Liver (tissue), 7 donors: ENCODE measurements at regions not wholly inside any gene's neighbourhood (a gene's known extent, or its start where the extent isn't known, plus 50 kb on each side); places are given as distances from the start of the nearest gene placed in this dataset.

Experiments used
- DNase-seq: peaks from one replicate; pipeline ENCODE4 v3.0.0-alpha.2; 2017; ENCODE audit warnings: low spot score
- H3K27ac ChIP-seq, 2 donors: one replicate each; pipeline ENCODE4 v1.7.0; 2013; ENCODE audit warnings: inconsistent platforms in 2 of 2, low read length in 2 of 2, control low read depth in 1 of 2, low read depth in 1 of 2, mild to moderate bottlenecking in 1 of 2
- H3K27me3 ChIP-seq, 4 donors: one replicate each; pipeline versions ENCODE4 v1.6.1 to v1.7.0; 2013; ENCODE audit warnings: low read length in 3 of 4, inconsistent platforms in 1 of 4, mild to moderate bottlenecking in 1 of 4, moderate library complexity in 1 of 4; ENCODE audit not compliant: control insufficient read depth in 4 of 4, insufficient read depth in 4 of 4
- H3K36me3 ChIP-seq, 4 donors: one replicate each; pipeline versions ENCODE4 v1.6.1 to v1.7.0; 2013; ENCODE audit warnings: low read length in 3 of 4, mild to moderate bottlenecking in 3 of 4, low read depth in 1 of 4, moderate library complexity in 1 of 4; ENCODE audit not compliant: control insufficient read depth in 4 of 4, insufficient read depth in 3 of 4
- H3K4me1 ChIP-seq, 4 donors: one replicate each; pipeline versions ENCODE4 v1.6.1 to v1.7.0; 2013; ENCODE audit warnings: low read length in 3 of 4, mild to moderate bottlenecking in 3 of 4, moderate library complexity in 1 of 4; ENCODE audit not compliant: control insufficient read depth in 4 of 4, insufficient read depth in 4 of 4
- H3K4me3 ChIP-seq, 3 donors: one replicate each; pipeline versions ENCODE4 v1.6.1 to v1.7.0; 2013; ENCODE audit warnings: low read length in 3 of 3, control low read depth in 1 of 3, low read depth in 1 of 3, mild to moderate bottlenecking in 1 of 3
- H3K9ac ChIP-seq, 2 donors: one replicate each; pipeline ENCODE4 v1.7.0; 2013; ENCODE audit warnings: low read length in 2 of 2, mild to moderate bottlenecking in 2 of 2, moderate library complexity in 2 of 2, control low read depth in 1 of 2, low read depth in 1 of 2
- H3K9me3 ChIP-seq, 4 donors: one replicate each; pipeline versions ENCODE4 v1.6.1 to v1.7.0; 2013; ENCODE audit warnings: low read length in 3 of 4; ENCODE audit not compliant: control insufficient read depth in 4 of 4
- ATF3 ChIP-seq: IDR thresholded peaks from 2 replicates; pipeline ENCODE4 v1.6.1; 2016; ENCODE audit warnings: antibody characterized with exemption
- FOXA2 ChIP-seq: IDR thresholded peaks from 2 replicates; pipeline ENCODE4 v1.6.1; 2016; ENCODE audit warnings: antibody characterized with exemption
- GABPA ChIP-seq, 2 donors: IDR thresholded peaks in 1 of 2; conservative IDR thresholded peaks in 1 of 2; 2 replicates each; pipeline ENCODE4 v1.6.1; 2016; ENCODE audit warnings: antibody characterized with exemption in 2 of 2, mild to moderate bottlenecking in 1 of 2, moderate library complexity in 1 of 2
- HNF4A ChIP-seq, 2 donors: conservative IDR thresholded peaks; 2 replicates each; pipeline ENCODE4 v1.6.1; 2016; ENCODE audit warnings: antibody characterized with exemption in 2 of 2, mild to moderate bottlenecking in 2 of 2
- HNF4G ChIP-seq: IDR thresholded peaks from 2 replicates; pipeline ENCODE4 v1.6.1; 2016; ENCODE audit warnings: antibody characterized with exemption
- JUND ChIP-seq, 2 donors: IDR thresholded peaks; 2 replicates each; pipeline ENCODE4 v1.6.1; 2016; ENCODE audit warnings: antibody characterized with exemption in 2 of 2
- MAX ChIP-seq: IDR thresholded peaks from 2 replicates; pipeline ENCODE4 v1.6.1; 2016; ENCODE audit warnings: antibody characterized with exemption
- NR2F2 ChIP-seq: IDR thresholded peaks from 2 replicates; pipeline ENCODE4 v1.6.1; 2016; ENCODE audit warnings: antibody characterized with exemption
- RAD21 ChIP-seq, 2 donors: IDR thresholded peaks; 2 replicates each; pipeline ENCODE4 v1.6.1; 2016; ENCODE audit warnings: antibody characterized with exemption in 2 of 2, mild to moderate bottlenecking in 2 of 2
- REST ChIP-seq: IDR thresholded peaks from 2 replicates; pipeline ENCODE4 v1.6.1; 2016; ENCODE audit warnings: antibody characterized with exemption, mild to moderate bottlenecking
- RXRA ChIP-seq, 2 donors: IDR thresholded peaks; 2 replicates each; pipeline ENCODE4 v1.6.1; 2017 to 2018; ENCODE audit warnings: antibody characterized with exemption in 2 of 2, mild to moderate bottlenecking in 1 of 2
- SP1 ChIP-seq: IDR thresholded peaks from 2 replicates; pipeline ENCODE4 v1.6.1; 2018; ENCODE audit warnings: antibody characterized with exemption, mild to moderate bottlenecking
- TAF1 ChIP-seq: conservative IDR thresholded peaks from 2 replicates; pipeline ENCODE4 v1.6.1; 2016; ENCODE audit warnings: antibody characterized with exemption, mild to moderate bottlenecking
- YY1 ChIP-seq: IDR thresholded peaks from 2 replicates; pipeline ENCODE4 v1.6.1; 2016; ENCODE audit warnings: antibody characterized with exemption, mild to moderate bottlenecking
- ZBTB33 ChIP-seq: IDR thresholded peaks from 2 replicates; pipeline ENCODE4 v1.6.1; 2016; ENCODE audit warnings: antibody characterized with exemption
- WGBS: extraction: QIAGEN DNeasy Blood & Tissue Kit; methylation state at CpG from one replicate; pipeline ENCODE4 v1.1.7; 2013; 5-methylcytosine and 5-hydroxymethylcytosine counted together
- donor health status: healthy.
- donor health status: healthy.
- donor health status: healthy.
- donor health status: healthy.

- H3K4me3 ChIP-seq, result no peak overlapping the region
- H3K27ac ChIP-seq, result no peak overlapping the region
- no peak overlapping the region for H3K9ac ChIP-seq
- TF ChIP-seq REST (no peak), MAX (no peak), JUND (IDR thresholded peaks at IDR 0.05) (no peak)
- H3K36me3 ChIP-seq, result no peaks in the 10 kb centered on the region
- H3K4me1 ChIP-seq, result no peaks in the 10 kb centered on the region
- no peaks in the 10 kb centered on the region for H3K9me3 ChIP-seq
- no peak for DNase-seq
- WGBS, result 54% methylated on average over 1 of the region's 1 CpG
- H3K27me3 ChIP-seq, result peaks cover 0 to 5% (median 0%) of the 10 kb centered on the region in 4 donors
Measured at GRCh38 chr10:64529003-64529350, 1007.8 kb downstream of the REEP3 start.

- no peak for TF ChIP-seq YY1
- no peak for TF ChIP-seq HNF4A (conservative IDR thresholded peaks at IDR 0.05)
- TF ChIP-seq GABPA (IDR thresholded peaks at IDR 0.05 in 1 of 2, conservative IDR thresholded peaks at IDR 0.05 in 1 of 2), result no peak
- no peak for TF ChIP-seq NR2F2
- TF ChIP-seq TAF1, result no peak
- no peak for TF ChIP-seq RXRA (IDR thresholded peaks at IDR 0.05)
- no peak for TF ChIP-seq SP1
- no peak for TF ChIP-seq HNF4G
- H3K4me1 ChIP-seq, result no peaks in the 10 kb centered on the region
- H3K27me3 ChIP-seq, result no peaks in the 10 kb centered on the region
- WGBS, result 93% methylated on average over 2 of the region's 2 CpGs
- H3K27ac ChIP-seq, result no peak overlapping the region
- no peak overlapping the region for H3K4me3 ChIP-seq
- DNase-seq, result no peak
- no peaks in the 10 kb centered on the region for H3K36me3 ChIP-seq
- H3K9ac ChIP-seq, result no peak overlapping the region
- no peaks in the 10 kb centered on the region for H3K9me3 ChIP-seq
Measured at GRCh38 chr10:64534616-64535015, 1013.4 kb downstream of the REEP3 start.

- no peak overlapping the region for H3K4me3 ChIP-seq
- H3K27ac ChIP-seq, result no peak overlapping the region
- H3K36me3 ChIP-seq, result no peaks in the 10 kb centered on the region
- TF ChIP-seq ZBTB33 (no peak), JUND (IDR thresholded peaks at IDR 0.05) (no peak), ATF3 (no peak), HNF4A (conservative IDR thresholded peaks at IDR 0.05) (no peak), FOXA2 (no peak), GABPA (IDR thresholded peaks at IDR 0.05 in 1 of 2, conservative IDR thresholded peaks at IDR 0.05 in 1 of 2) (no peak), RAD21 (IDR thresholded peaks at IDR 0.05) (no peak), TAF1 (no peak)
- no peaks in the 10 kb centered on the region for H3K4me1 ChIP-seq
- no peak for DNase-seq
- H3K9me3 ChIP-seq, result no peaks in the 10 kb centered on the region
- 89% methylated on average over 9 of the region's 9 CpGs for WGBS
- no peak overlapping the region for H3K9ac ChIP-seq
- H3K27me3 ChIP-seq, result no peaks in the 10 kb centered on the region
Measured at GRCh38 chr10:64535131-64535867, 1014.1 kb downstream of the REEP3 start.
